H4 (cell line): ENCODE measurements at regions not wholly inside any gene's neighbourhood (a gene's known extent, or its start where the extent isn't known, plus 50 kb on each side); places are given as distances from the start of the nearest gene placed in this dataset.

Source experiments
- DNase-seq: peaks from one replicate; pipeline ENCODE4 v3.0.0-alpha.2; 2015; ENCODE audit warnings: low spot score

- DNase-seq: no peak
These were observed 373.1 kb upstream of the GNPDA2 start for GRCh38 chr4:45099471-45099870.

- no peak for DNase-seq
These were observed 368.3 kb upstream of the GNPDA2 start for GRCh38 chr4:45094684-45095083.

GRCh38 chr4:45082101-45082500, 355.7 kb upstream of the GNPDA2 start:
- no peak for DNase-seq

GRCh38 chr4:45079616-45080015, 353.3 kb upstream of the GNPDA2 start:
- DNase-seq: no peak

- no peak for DNase-seq
These were observed 351.8 kb upstream of the GNPDA2 start for GRCh38 chr4:45078201-45078600.

- DNase-seq: no peak
These were observed 346.6 kb upstream of the GNPDA2 start for GRCh38 chr4:45072981-45073380.

- no peak for DNase-seq
These were observed 338.4 kb upstream of the GNPDA2 start for GRCh38 chr4:45064741-45065140.

- no peak for DNase-seq
These were observed 337.3 kb upstream of the GNPDA2 start for GRCh38 chr4:45063696-45064095.

- no peak for DNase-seq
These were observed 336.7 kb upstream of the GNPDA2 start for GRCh38 chr4:45062935-45063545.

- DNase-seq: no peak
These were observed 317.6 kb upstream of the GNPDA2 start for GRCh38 chr4:45043911-45044310.

GRCh38 chr4:45036677-45037076, 310.3 kb upstream of the GNPDA2 start:
- no peak for DNase-seq

GRCh38 chr4:45033676-45034419, 307.5 kb upstream of the GNPDA2 start:
- no peak for DNase-seq

- DNase-seq: no peak
These were observed 303.7 kb upstream of the GNPDA2 start for GRCh38 chr4:45030059-45030458.

GRCh38 chr4:45007508-45007907, 281.2 kb upstream of the GNPDA2 start:
- DNase-seq: no peak

- DNase-seq: no peak
These were observed 279.7 kb upstream of the GNPDA2 start for GRCh38 chr4:45006078-45006477.

GRCh38 chr4:45004847-45005565, 278.6 kb upstream of the GNPDA2 start:
- DNase-seq: no peak

GRCh38 chr4:45004326-45004725, 278.0 kb upstream of the GNPDA2 start:
- DNase-seq: no peak

- DNase-seq: no peak
These were observed 270.0 kb upstream of the GNPDA2 start for GRCh38 chr4:44996276-44996845.

GRCh38 chr4:44988011-44988410, 261.7 kb upstream of the GNPDA2 start:
- no peak for DNase-seq

- no peak for DNase-seq
These were observed 259.6 kb upstream of the GNPDA2 start for GRCh38 chr4:44985938-44986337.

- no peak for DNase-seq
These were observed 258.8 kb upstream of the GNPDA2 start for GRCh38 chr4:44985152-44985551.

- DNase-seq: no peak
These were observed 257.7 kb upstream of the GNPDA2 start for GRCh38 chr4:44984083-44984482.

GRCh38 chr4:44983083-44983482, 256.7 kb upstream of the GNPDA2 start:
- no peak for DNase-seq
